ENCODE measurements at regions not wholly inside any gene's neighbourhood (a gene's known extent, or its start where the extent isn't known, plus 50 kb on each side); places are given as distances from the start of the nearest gene placed in this dataset.
"Not testable (repeated sequence)": the region's sequence is repeated elsewhere in the genome, so short reads cannot be mapped to it uniquely, and the experiment has no call there.

- TF ChIP-seq CTCF (conservative IDR thresholded peaks at IDR 0.05; ENCODE audit: low read depth, low read length) (peak; percentile 61), EZH2 (IDR thresholded peaks at IDR 0.05; ENCODE audit: borderline replicate concordance, low read depth, low read length, poor library complexity, severe bottlenecking) (no peak)
- no TSS peak for BruUV-seq (replicated peaks)
- Histone ChIP-seq H3K36me3 (ENCODE audit: insufficient read depth, low read length, poor library complexity, severe bottlenecking) (no peaks in the 10 kb centered on the region), H3K27ac (ENCODE audit: low read depth, low read length, poor library complexity, severe bottlenecking) (no peak overlapping the region), H3K27me3 (replicated peaks; ENCODE audit: insufficient read depth, low read depth, low read length, poor library complexity) (no peaks in the 10 kb centered on the region), H3K4me3 (ENCODE audit: low read depth, low read length, poor library complexity, severe bottlenecking) (no peak overlapping the region), H3K4me1 (ENCODE audit: insufficient read depth, low read length, poor library complexity, severe bottlenecking) (no peaks in the 10 kb centered on the region), H3K9me3 (ENCODE audit: low read depth, low read length, poor library complexity, severe bottlenecking) (no peaks in the 10 kb centered on the region)
- peak; percentile 38 for DNase-seq (ENCODE audit: low spot score)
- POLR2A ChIA-PET (ENCODE audit: low non-redundant PET), result no interaction called here
- CTCF ChIA-PET, result no interaction called here
- intact Hi-C loops (cut with micrococcal nuclease; ENCODE audit: unreplicated experiment), result no loop called here
These were observed 151.5 kb downstream of the CENPC start for GRCh38 chr4:67393699-67394281.

DNA sequence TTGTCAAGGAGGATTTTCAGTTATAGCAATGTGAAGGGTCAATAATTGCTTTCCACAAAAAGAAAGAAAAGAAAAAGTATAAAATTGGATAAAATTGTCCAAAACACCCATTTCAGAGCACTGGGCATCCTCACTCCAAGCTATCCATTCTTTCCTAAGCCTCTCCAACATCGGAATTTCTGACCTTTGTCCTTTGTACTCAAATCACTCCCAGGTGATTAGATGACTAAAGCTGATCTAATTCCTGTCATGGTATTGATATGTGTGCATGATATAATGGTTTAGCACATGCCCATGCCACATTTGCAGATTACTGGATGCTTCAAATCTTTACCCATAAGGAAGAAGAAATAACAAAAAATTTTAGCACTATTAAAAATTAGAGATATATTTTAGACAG is 152.3 kb downstream of the CENPC start:
- intact Hi-C loops (cut with micrococcal nuclease; ENCODE audit: unreplicated experiment), result no loop called here
- no peaks in the 10 kb centered on the region for H3K9me3 ChIP-seq (ENCODE audit: low read depth, low read length, poor library complexity, severe bottlenecking)
- no peaks in the 10 kb centered on the region for H3K4me1 ChIP-seq (ENCODE audit: insufficient read depth, low read length, poor library complexity, severe bottlenecking)
- ChIA-PET POLR2A (ENCODE audit: low non-redundant PET) (no interaction called here), CTCF (no interaction called here)
- H3K27me3 ChIP-seq (replicated peaks; ENCODE audit: insufficient read depth, low read depth, low read length, poor library complexity), result no peaks in the 10 kb centered on the region
- TF ChIP-seq CTCF (conservative IDR thresholded peaks at IDR 0.05; ENCODE audit: low read depth, low read length) (no peak), EZH2 (IDR thresholded peaks at IDR 0.05; ENCODE audit: borderline replicate concordance, low read depth, low read length, poor library complexity, severe bottlenecking) (no peak)
- H3K36me3 ChIP-seq (ENCODE audit: insufficient read depth, low read length, poor library complexity, severe bottlenecking), result no peaks in the 10 kb centered on the region
- DNase-seq (ENCODE audit: low spot score), result no peak
- H3K4me3 ChIP-seq (ENCODE audit: low read depth, low read length, poor library complexity, severe bottlenecking), result no peak overlapping the region
- no TSS peak for BruUV-seq (replicated peaks)
- H3K27ac ChIP-seq (ENCODE audit: low read depth, low read length, poor library complexity, severe bottlenecking), result no peak overlapping the region

DNA sequence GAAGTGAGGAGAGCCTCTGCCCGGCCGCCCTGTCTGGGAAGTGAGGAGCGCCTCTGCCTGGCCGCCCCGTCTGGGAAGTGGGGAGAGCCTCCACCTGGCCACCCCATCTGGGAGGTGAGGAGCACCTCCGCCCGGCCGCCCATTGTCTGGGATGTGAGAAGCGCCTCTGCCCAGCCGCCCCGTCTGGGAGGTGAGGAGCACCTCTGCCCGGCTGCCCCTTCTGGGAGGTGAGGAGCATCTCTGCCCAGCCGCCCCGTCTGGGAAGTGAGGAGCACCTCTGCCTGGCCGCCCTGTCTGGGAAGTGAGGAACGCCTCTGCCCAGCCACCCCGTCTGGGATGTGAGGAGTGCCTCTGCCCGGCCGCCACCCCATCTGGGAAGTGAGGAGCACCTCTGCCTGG is 163.9 kb downstream of the CENPC start:
- CTCF ChIA-PET; POLR2A ChIA-PET (ENCODE audit: low non-redundant PET); H3K9me3 ChIP-seq (ENCODE audit: low read depth, low read length, poor library complexity, severe bottlenecking); H3K4me3 ChIP-seq (ENCODE audit: low read depth, low read length, poor library complexity, severe bottlenecking); BruUV-seq (replicated peaks); H3K27ac ChIP-seq (ENCODE audit: low read depth, low read length, poor library complexity, severe bottlenecking); H3K4me1 ChIP-seq (ENCODE audit: insufficient read depth, low read length, poor library complexity, severe bottlenecking); H3K36me3 ChIP-seq (ENCODE audit: insufficient read depth, low read length, poor library complexity, severe bottlenecking); H3K27me3 ChIP-seq (replicated peaks; ENCODE audit: insufficient read depth, low read depth, low read length, poor library complexity); DNase-seq (ENCODE audit: low spot score); intact Hi-C loops (cut with micrococcal nuclease; ENCODE audit: unreplicated experiment): not testable (repeated sequence)

DNA sequence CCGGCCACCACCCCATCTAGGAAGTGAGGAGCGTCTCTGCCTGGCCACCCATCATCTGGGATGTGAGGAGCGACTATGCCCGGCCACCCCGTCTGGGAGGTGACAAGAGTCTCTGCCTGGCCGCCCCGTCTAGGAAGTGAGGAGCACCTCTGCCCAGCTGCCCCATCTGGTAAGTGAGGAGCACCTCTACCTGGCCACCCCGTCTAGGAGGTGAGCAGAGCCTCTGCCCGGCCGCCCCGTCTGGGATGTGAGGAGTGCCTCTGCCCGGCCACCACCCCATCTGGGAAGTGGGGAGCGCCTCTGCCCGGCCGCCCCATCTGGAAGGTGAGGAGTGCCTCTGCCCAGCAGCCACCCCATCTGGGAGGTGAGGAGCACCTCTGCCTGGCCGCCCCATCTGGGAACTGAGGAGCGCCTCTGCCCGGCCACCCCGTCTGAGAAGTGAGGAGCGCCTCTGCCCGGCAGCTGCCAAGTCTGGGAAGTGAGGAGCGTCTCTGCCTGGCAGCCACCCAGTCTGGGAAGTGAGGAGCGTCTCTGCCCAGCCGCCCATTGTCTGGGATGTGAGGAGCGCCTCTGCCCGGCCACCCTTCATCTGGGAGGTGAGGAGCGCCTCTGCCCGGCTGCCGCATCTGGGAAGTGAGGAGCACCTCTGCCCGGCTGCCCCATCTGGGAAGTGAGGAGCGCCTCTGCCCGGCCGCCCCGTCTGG is 164.4 kb downstream of the CENPC start:
- CTCF ChIA-PET; H3K27me3 ChIP-seq (replicated peaks; ENCODE audit: insufficient read depth, low read depth, low read length, poor library complexity); H3K27ac ChIP-seq (ENCODE audit: low read depth, low read length, poor library complexity, severe bottlenecking); DNase-seq (ENCODE audit: low spot score); BruUV-seq (replicated peaks); H3K4me3 ChIP-seq (ENCODE audit: low read depth, low read length, poor library complexity, severe bottlenecking); H3K4me1 ChIP-seq (ENCODE audit: insufficient read depth, low read length, poor library complexity, severe bottlenecking); H3K9me3 ChIP-seq (ENCODE audit: low read depth, low read length, poor library complexity, severe bottlenecking); POLR2A ChIA-PET (ENCODE audit: low non-redundant PET); H3K36me3 ChIP-seq (ENCODE audit: insufficient read depth, low read length, poor library complexity, severe bottlenecking); intact Hi-C loops (cut with micrococcal nuclease; ENCODE audit: unreplicated experiment): not testable (repeated sequence)
